A673 (cell line): ENCODE measurements at regions not wholly inside any gene's neighbourhood (a gene's known extent, or its start where the extent isn't known, plus 50 kb on each side); places are given as distances from the start of the nearest gene placed in this dataset.

Experiments
- BruUV-seq: library from RNA; stranded (reverse); fragments of 400-500 nt; replicated peaks from 2 replicates; lab custom pipeline; 2021; lab: Mats Ljungman, UMichigan
- CTCF ChIA-PET: fragments of 300-600 bp; sonication (Branson Sonifier 250); formaldehyde crosslinking; loops from one replicate; lab custom pipeline; 2022; ENCODE audit warnings: antibody characterized with exemption; lab: Charles Lee
- POLR2A ChIA-PET: fragments of 300-600 bp; sonication (Branson Sonifier 250); formaldehyde crosslinking; loops from one replicate; lab custom pipeline; 2022; ENCODE audit warnings: antibody characterized with exemption; ENCODE audit not compliant: low non-redundant PET; lab: Charles Lee
- DNase-seq: peaks from one replicate; pipeline ENCODE4 v3.0.0-alpha.2; 2015; ENCODE audit warnings: low spot score
- H3K27ac ChIP-seq: fragments of 200-600 bp; sonication (generic); 2 replicates; pipeline ENCODE4 v1.5.1; 2016; ENCODE audit warnings: mixed run types, low read depth, mild to moderate bottlenecking, mixed read lengths, antibody characterized with exemption, low read length; ENCODE audit not compliant: poor library complexity, severe bottlenecking
- H3K27me3 ChIP-seq: fragments of 200-600 bp; sonication (generic); replicated peaks from 2 replicates; pipeline ENCODE4 v1.6.1; 2017; ENCODE audit warnings: mixed run types, low read depth, mild to moderate bottlenecking, mixed read lengths, antibody characterized with exemption, low read length; ENCODE audit not compliant: insufficient read depth, poor library complexity
- H3K36me3 ChIP-seq: fragments of 200-600 bp; sonication (generic); 2 replicates; pipeline ENCODE4 v1.6.1; 2016; ENCODE audit warnings: mixed run types, mild to moderate bottlenecking, mixed read lengths, antibody characterized with exemption, low read length; ENCODE audit not compliant: insufficient read depth, poor library complexity, severe bottlenecking
- H3K4me1 ChIP-seq: fragments of 200-600 bp; sonication (generic); 2 replicates; pipeline ENCODE4 v1.6.1; 2017; ENCODE audit warnings: mixed run types, mild to moderate bottlenecking, mixed read lengths, antibody characterized with exemption, low read length; ENCODE audit not compliant: insufficient read depth, poor library complexity, severe bottlenecking
- H3K4me3 ChIP-seq: fragments of 200-600 bp; sonication (generic); 2 replicates; pipeline ENCODE4 v1.5.1; 2016; ENCODE audit warnings: low read depth, mixed run types, mild to moderate bottlenecking, mixed read lengths, low read length; ENCODE audit not compliant: poor library complexity, severe bottlenecking
- H3K9me3 ChIP-seq: fragments of 200-600 bp; sonication (generic); 2 replicates; pipeline ENCODE4 v1.6.1; 2016; ENCODE audit warnings: mixed run types, low read depth, mild to moderate bottlenecking, mixed read lengths, antibody characterized with exemption, low read length; ENCODE audit not compliant: poor library complexity, severe bottlenecking
- CTCF ChIP-seq: fragments of 300-800, 200-600 bp; sonication (generic); conservative IDR thresholded peaks from 2 replicates; pipeline ENCODE4 v1.5.1; 2017; ENCODE audit warnings: low read depth, mild to moderate bottlenecking, antibody characterized with exemption, low read length, moderate library complexity, mixed read lengths
- EZH2 ChIP-seq: fragments of 200-600 bp; sonication (generic); IDR thresholded peaks from 2 replicates; pipeline ENCODE4 v1.6.1; 2017; ENCODE audit warnings: borderline replicate concordance, low read depth, mild to moderate bottlenecking, mixed read lengths, antibody characterized with exemption, low read length; ENCODE audit not compliant: poor library complexity, severe bottlenecking
- intact Hi-C: fragments of 100-400 bp; cut with micrococcal nuclease; formaldehyde crosslinking; loops from one replicate; pipeline ENCODE4 v1.10.0; 2022; ENCODE audit not compliant: unreplicated experiment

GRCh38 chr14:25485381-25485780 is 435.4 kb upstream of the STXBP6 start:
- H3K27ac ChIP-seq: no peak overlapping the region
- no peaks in the 10 kb centered on the region for H3K9me3 ChIP-seq
- no peaks in the 10 kb centered on the region for H3K27me3 ChIP-seq
- no TSS peak for BruUV-seq
- DNase-seq: no peak
- no peak overlapping the region for H3K4me3 ChIP-seq
- no peaks in the 10 kb centered on the region for H3K36me3 ChIP-seq
- POLR2A ChIA-PET: no interaction called here
- CTCF ChIA-PET: no interaction called here
- TF ChIP-seq CTCF: no peak
- TF ChIP-seq EZH2: no peak
- intact Hi-C loops: no loop called here
- H3K4me1 ChIP-seq: no peaks in the 10 kb centered on the region

- ChIA-PET CTCF (no interaction called here), POLR2A (no interaction called here)
- intact Hi-C loops: no loop called here
- BruUV-seq: no TSS peak
- Histone ChIP-seq H3K4me3 (no peak overlapping the region), H3K9me3 (no peaks in the 10 kb centered on the region), H3K4me1 (no peaks in the 10 kb centered on the region), H3K27me3 (no peaks in the 10 kb centered on the region), H3K36me3 (no peaks in the 10 kb centered on the region), H3K27ac (no peak overlapping the region)
- DNase-seq: no peak
- TF ChIP-seq CTCF: no peak
- TF ChIP-seq EZH2: no peak
Measured at GRCh38 chr14:25484906-25485305, 435.0 kb upstream of the STXBP6 start.

- Histone ChIP-seq H3K9me3 (no peaks in the 10 kb centered on the region), H3K4me3 (no peak overlapping the region), H3K27ac (no peak overlapping the region), H3K36me3 (no peaks in the 10 kb centered on the region), H3K4me1 (no peaks in the 10 kb centered on the region), H3K27me3 (no peaks in the 10 kb centered on the region)
- no peak for DNase-seq
- ChIA-PET POLR2A (no interaction called here), CTCF (no interaction called here)
- intact Hi-C loops: no loop called here
- no peak for TF ChIP-seq EZH2
- TF ChIP-seq CTCF: no peak
- no TSS peak for BruUV-seq
Measured at GRCh38 chr14:25484235-25484634, 434.3 kb upstream of the STXBP6 start.
